ENCODE measurements at regions not wholly inside any gene's neighbourhood (a gene's known extent, or its start where the extent isn't known, plus 50 kb on each side); places are given as distances from the start of the nearest gene placed in this dataset.
"Not testable (repeated sequence)": the region's sequence is repeated elsewhere in the genome, so short reads cannot be mapped to it uniquely, and the experiment has no call there.

DNA sequence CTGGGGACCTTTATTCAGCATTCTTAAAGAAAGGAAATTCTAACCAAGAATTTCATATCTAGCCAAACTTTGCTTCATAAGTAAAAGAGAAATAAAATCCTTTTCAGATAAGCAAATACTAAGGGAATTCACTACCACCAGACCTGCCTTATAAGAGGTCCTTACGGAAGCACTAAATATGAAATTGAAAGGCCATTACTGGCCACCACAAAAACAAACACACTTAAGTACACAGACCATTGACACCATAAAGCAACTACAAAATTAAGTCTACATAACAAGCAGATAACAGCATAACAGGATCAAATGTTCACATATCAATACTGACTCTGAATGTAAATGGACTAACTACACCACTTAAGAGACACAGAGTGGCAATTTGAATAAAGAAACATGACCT is 361.4 kb upstream of the POU5F2 start:
- peak; percentile 27 for DNase-seq

DNA sequence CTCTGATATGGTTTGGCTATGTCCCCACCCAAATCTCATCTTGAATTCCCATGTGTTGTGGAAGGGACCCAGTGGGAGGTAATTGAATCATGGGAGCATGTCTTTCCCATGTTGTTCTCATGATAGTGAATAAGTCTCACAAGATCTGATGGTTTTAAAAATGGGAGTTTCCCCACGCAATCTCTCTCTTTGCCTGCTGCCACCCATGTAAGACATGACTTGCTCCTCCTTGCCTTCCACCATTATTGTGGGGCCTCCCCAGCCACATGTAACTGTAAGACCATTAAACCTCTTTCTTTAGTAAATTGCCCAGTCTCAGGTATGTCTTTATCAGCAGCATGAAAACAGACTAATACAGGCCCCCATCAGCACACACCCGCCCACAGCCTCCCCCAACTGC is 356.0 kb upstream of the POU5F2 start:
- not testable (repeated sequence) for DNase-seq

DNA sequence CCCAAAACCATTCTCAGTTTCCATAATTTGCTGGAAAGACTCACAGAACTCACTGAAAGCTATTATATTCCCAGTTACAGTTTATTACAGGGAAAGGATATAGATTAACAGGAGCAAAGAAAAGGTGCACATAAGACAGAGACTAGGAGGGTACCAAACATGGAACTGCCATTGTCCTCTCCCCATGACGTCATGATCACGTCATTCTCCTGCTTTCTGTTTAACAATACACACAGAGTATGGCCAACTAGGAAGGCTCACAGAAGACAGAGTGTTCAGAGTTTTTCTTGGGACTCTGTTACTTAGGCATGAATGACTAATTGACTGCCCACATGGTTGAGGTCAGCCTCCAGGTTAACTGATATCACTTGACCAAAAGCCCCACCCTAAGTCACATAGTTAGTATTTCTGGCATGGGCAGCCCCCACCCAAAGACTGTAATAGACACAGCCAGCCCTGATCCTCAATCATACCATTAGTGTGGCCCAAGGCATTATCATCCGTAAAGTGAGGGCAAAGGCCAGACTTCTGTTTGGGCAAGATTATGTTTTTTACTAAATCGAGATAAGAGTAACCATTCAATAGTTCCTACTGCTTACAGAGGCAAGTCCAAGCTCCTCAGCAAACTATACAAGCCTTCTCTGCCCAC is 353.5 kb upstream of the POU5F2 start:
- DNase-seq: peak; percentile 95

DNA sequence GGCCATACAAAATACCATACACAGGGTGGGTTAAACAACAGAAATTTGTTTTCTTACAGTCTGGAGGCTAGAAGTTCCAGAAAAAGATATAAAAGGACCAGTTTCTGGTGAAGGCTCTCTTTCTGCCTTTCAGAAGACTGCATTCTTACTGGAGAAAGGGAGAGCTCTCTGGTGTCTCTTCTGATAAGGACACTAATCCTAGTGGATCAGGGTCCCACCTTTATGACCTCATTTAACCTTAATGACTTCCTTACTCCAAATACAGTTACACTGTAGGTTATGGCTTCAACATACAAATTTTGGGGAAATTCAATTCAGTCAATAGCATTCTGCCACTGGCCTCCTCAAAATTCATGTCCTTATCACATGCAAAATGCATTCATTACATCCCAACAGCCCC is 351.9 kb upstream of the POU5F2 start:
- DNase-seq: no peak

DNA sequence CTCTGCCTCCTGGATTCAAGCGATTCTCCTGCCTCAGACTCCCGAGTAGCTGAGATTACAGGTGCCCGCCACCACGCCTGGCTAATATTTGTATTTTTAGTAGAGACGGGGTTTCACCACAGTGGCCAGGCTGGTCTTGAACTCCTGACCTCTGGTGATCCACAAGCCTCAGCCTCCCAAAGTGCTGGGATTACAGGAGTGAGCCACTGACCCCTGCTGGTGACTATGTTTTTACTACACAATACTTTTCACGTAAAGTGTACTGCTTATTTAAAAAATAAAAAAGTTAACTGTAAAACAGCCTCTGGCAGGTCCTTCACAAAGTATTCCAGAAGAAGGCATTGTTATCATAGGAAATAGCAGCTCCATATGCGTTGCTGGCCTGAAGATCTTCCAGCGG is 345.2 kb upstream of the POU5F2 start:
- DNase-seq: peak; percentile 34

DNA sequence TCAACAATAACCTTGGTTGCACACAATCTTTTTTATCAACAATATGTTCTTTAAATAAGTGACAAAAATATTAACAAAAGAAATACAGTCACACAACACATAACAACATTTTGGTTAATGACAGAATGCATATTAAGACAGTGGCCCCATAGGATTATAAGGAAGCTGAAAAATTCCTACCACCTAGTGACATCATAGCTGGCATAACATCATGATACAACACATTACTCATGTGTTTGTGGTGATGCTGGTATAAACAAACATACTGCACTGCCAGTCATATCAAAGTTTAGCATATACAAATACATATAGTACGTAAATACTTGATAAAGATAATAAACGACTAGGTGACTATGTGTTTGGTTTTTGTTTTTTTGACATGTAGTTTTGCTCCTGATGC is 344.8 kb upstream of the POU5F2 start:
- no peak for DNase-seq

DNA sequence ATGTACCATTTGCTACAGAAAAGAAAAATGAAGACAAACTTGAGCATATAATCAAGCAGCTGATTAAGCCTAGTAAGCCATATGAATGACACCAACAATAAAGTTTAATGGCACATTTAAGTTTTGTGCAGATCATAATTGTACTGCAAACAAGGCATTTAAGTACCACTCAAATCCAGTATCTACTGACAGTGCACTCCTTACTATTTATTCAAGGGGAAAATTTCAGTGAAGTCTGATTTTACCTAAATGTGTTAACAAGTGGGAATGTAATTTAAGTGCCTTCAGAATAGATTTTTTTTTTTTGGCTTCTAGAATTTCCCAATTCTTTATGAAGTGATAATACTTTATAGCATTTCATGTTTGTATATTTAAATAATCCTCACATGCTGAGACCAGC is 341.0 kb upstream of the POU5F2 start:
- no peak for DNase-seq

DNA sequence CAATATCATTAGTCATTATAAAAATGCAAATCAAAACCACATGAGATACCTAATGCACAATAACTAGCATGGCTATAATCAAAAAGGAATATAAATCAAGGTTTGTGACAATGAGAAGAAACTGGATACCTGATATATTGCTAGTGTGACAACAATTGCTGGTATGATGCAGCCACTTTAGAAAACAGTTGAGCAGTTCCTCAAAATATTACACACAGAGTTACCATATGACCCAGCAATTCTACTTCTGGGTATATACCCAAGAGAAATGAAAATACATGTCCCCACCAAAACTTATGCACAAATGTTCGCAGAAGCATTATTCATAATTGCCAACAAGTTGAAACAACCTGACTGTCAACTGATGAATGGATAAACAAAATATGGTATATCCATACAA is 339.7 kb upstream of the POU5F2 start:
- DNase-seq: no peak

DNA sequence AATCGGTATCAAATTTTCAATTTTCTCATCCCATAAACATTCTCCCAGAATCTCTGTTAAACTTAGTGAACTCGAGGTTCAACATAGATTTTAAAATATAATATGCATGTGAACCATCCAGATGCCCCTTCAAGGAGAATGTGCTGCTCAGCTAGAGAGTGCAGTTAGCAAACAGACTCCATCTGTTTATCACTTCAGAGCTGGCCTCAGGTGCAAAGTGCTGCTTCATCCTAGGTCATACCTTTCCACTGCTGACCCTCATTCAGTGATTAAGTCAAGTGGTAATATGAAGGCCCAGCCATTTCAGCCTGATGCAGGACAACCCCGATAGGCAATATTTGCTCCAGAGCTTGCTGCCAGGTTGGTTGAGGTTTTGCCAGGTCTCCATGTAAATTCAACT is 339.0 kb upstream of the POU5F2 start:
- DNase-seq: no peak

DNA sequence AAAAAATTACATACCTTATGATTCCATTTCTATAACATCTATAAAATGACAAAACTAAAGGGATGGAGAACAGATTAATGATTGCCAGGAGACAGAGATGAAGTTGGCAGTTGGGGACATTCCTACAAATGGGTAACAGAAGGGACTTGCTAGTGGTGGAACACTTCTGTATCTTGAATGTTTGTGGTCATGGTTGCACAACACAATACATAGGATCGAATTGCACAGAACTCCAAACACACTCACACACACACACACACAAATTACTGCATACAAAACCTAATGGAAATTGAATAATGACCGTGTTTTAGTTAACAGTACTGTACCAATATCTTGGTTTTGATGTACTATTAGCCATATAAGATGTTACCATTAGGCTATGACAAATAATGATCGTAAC is 330.7 kb upstream of the POU5F2 start:
- DNase-seq: no peak

DNA sequence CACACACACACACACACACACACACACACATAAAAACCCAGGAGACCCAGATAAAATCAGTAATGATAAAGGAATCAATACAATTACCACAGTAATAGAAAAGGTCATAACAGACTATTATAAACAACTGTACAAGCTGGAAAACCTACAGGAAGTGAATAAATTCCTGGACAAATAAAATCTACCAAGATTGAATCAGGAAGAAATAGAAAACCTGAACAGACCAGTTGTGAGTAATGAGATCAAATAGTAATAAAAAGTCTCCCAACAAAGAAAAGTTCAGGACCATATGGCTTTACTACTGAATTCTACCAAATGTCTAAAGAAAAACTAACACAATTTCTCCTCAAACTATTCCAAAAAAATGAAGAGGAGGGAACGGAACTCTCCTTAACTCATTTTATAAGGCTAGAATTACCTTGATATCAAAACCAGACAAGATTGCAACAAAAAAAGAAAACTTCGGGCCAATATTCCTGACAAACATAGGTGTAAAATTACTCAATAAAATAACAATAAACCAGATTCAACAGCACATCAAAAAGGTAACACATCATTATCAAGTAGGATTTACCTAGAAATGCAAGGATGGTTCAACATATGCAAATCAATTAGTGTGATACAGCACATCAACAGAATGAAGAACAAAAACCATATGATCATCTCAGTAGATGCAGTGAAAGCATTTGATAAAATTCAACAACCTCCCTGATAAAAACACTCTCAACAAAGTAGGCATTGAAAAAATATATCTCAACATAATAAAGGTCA is 325.2 kb upstream of the POU5F2 start:
- no peak for DNase-seq

DNA sequence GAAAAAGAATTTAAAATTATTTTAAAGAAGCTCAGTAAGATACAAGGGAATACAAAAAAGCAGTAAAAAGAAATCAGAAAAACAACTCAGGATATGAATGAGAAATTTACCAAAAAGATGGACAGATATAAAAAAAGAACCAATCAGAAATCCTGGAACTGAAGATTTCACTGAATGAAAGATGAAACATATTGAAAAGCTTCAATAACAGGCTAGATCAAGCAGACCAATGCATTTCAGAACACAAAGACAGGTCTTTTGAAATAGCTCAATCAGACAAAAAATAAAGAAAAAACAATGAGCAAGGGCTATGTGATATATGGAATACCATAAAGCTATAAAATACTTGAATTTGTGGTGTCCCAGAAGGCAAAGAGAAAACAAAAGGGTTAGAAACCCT is 322.6 kb upstream of the POU5F2 start:
- no peak for DNase-seq

DNA sequence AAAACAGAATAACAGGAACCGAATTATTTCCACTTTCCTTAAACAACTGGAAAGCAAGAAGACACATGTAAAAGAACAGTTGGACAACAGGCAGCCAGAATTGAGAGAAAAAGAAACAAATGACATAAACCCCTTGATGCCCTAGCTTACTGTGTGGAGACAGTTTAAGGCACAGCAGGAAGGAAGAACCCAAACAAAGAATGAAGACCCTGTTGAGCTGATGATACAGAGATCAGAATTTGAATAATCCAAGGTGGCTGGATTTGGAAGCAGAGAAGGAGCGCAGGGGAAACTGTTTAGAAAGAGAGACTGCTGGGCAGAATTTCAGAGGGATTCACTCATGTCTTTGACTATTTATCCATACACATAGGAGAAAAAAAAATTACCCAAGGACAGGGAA is 316.3 kb upstream of the POU5F2 start:
- DNase-seq: no peak

DNA sequence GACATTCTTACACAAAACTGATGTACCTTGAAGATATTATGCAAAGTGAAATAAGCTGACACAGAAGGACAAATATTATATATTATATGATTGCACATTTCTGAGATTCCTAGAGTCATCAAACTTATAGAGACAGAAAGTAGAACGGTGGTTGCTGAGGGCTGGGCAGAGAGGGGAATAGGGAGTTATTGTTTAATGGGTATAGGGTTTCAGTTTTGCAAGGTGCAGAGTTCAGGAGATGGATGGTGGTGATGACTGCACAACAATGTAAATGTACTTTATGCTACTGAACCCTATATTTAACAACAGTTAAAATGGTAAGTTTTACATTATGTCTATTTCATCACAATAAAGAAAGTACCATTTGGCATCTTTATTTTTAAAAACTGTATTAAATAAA is 315.8 kb upstream of the POU5F2 start:
- no peak for DNase-seq

DNA sequence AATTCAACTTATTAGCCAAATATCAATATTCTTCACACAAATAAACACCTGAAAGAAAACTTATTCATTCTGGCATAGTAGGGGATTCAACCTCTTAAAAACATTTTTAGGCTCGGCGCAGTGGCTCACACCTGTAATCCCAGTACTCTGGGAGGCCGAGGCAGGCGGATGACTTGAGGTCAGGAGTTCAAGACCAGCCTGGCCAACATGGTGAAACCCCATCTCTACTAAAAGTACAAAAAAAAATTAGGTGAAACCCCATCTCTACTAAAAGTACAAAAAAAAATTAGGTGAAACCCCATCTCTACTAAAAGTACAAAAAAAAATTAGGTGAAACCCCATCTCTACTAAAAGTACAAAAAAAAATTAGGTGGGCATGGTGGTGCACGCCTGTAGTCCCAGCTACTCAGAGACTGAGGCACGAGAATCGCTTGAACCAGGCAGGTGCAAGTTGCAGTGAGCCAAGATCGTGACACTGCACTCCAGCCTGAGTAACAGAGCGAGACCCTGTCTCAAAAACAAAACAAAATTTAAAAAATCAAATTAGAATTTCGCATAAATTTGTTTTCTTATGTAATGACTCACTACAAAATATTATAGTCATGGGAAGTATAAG is 308.0 kb upstream of the POU5F2 start:
- not testable (repeated sequence) for DNase-seq

DNA sequence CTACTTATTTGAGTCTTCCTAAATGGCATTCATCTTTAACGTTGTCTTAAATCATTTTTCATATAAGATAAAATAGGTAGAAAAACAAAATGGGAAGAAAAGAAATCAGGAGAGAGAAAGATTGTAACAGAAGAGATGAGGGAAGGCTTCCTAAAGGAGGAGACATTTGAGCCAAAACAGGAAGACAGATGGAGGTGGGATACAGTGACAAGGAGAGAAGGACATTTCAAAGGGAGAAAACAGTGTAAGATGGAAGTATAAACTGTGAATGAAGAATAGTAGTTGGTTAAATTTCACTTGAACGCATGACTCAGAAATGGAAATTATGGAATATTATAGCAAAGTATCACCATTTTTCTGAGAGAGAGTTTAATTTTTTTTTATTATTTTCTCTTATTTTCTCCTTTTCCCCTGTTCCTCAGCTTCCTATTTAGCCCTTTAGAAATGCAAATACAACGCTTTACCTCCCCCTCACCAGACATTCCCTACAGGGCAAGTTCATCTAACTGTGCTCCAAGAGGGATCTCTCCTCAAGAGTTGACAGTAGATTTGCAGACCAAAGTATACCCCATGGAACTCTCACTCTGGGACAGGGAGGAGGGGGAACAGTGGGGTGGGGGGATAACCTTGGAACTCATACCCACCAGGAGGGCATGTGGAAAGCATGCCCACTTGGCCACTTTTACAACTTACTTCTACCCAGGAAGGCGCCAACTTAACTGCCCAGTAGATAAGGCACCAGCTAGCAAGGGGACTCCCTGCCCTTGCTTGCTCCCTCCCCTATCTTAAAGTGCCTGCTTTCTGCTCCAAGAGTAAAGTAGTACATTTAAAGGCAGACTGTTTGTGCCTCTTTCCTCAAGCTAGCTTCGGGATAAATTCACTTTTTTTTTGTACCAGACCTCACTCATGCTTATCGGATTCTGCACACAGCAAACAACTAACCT is 304.7 kb upstream of the POU5F2 start:
- DNase-seq: no peak

DNA sequence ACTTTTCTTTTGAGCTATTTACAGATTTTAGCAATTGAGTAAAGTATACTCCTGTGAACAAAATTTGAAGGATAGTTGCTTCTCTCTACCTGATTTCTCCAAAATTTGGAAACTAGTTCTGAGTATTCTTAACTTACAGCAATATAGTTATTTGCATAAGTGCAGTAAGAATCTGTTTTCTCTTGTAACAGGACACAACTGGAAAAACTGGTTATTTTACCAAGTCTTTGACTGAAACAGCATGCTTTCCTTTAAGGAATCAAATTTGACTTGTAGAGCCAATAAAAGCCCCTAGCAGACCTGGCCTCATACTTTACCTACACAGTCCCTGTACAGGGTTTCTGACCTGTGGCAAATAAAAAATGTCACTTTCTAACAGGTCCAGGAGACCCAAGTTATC is 301.9 kb upstream of the POU5F2 start:
- DNase-seq: no peak

DNA sequence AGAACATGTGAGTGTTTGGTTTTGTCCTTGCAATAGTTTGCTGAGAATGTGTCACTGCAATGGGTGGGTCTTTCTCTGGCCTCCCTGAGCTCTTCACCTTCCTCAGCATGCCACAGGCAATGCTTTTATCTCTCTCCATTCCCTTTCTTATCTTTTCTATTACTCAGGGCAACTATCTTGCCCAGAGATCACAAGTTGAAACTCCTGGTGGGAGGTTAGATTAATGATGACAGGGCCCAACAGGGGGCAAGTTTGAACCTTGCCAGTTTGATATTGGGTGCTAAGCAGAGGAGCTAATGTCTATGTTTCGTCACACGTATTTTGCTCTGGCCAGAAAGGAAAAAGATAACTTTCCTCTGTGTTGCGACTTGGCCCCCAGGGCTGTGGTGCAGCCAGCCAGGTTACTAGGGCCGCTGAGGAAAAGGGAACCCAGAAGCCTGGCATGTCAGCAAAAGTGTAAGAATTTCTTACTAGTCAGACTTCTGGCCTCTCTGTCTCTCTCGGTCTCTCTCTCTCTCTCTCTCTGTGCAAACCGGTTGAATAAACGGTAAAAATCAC is 299.3 kb upstream of the POU5F2 start:
- DNase-seq: no peak

DNA sequence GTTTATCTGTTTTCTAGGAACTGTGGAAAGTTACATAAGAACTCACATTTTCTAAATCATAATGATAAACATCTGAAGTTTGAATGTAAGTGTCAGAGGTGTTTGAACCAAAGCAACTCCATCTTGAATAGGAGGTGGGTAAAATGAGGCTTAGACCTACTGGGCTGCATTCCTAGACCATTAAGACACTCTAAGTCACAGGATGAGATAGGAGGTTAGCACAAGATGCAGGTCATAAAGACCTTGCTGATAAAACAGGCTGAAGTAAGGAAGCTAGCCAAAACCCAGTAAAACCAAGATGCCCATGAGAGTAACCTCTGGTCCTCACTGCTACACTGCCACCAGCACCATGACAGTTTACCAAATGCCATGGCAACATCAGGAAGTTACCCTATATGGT is 297.7 kb upstream of the POU5F2 start:
- DNase-seq: no peak

DNA sequence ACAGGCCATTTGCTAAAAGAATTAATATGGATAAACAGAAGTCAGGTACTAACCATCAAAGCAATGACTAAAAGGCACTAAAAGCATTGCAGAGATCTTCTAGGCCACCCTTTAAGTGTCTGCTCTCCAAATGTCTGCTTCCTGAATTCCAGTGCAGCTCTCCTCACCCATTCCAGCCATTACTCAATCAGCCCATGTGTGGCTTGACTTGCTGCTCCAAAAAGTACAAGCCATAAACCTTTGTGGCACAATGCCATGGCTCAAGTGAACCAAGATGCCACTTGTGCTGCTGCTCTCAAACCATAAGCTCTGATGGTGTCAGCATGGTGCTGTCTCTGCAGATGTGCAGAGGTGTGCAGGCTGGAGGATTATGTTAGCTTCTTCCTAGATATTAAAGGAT is 290.2 kb upstream of the POU5F2 start:
- no peak for DNase-seq

DNA sequence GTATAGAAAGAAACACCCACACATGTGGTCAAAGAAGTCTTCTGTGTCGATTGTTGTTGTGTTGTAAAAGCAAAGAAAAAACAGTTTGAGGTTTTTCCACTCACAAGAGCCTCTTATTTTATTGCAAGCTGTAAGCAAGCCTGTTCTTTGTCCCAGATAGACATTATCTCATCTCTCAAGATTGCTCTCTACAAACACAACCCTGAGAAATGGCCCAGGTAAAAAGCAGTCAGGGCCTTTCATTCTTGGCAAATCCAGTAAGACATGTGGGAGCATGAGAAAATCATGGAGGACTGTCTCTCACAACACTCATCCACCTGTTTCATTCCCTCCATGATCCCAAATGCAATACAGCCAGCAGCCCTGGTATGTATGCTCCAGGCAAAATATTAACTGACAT is 286.6 kb upstream of the POU5F2 start:
- DNase-seq: no peak

DNA sequence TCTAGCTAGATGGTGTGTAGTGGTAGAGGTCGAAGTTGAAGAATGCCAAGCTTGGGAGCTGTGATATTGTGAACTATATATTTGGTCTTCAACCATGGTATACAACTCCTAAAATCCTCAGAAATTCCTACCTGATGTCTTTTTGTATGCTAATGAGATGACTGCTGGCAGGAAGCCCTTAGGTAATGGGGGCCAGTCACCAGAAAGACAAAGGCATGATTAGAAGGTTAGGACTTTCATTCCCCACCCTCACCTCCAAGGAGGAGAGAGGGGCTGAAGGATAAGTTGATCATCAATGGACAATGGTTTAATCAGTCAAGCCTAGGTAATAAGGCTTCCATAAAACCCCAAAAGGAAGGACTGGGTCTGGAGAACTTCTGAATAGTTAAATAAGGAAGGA is 285.7 kb upstream of the POU5F2 start:
- no peak for DNase-seq
